ENCODE measurements at regions not wholly inside any gene's neighbourhood (a gene's known extent, or its start where the extent isn't known, plus 50 kb on each side); places are given as distances from the start of the nearest gene placed in this dataset.
A peak's percentile ranks its signal among the peaks of the same experiment; 100 is the strongest.
"Not testable (repeated sequence)": the region's sequence is repeated elsewhere in the genome, so short reads cannot be mapped to it uniquely, and the experiment has no call there.

DNA sequence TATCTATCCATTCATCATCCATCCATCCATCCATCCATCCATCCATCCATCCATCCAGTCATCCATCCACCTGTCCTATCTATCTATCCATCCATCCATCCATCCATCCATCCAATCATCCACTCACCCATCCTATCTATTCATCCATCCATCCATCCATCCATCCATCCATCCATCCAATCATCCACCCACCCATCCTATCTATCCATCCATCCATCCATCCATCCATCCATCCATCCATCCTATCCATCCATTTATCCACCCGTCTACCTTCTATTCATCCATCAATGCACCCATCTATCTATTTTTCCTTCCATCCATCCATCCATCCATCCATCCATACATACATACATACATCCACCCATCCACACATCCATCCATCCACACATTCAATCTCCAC is 540.1 kb downstream of the TBC1D22A start:
- DNase-seq (ENCODE audit: low read depth in 4 of 4, low spot score in 3 of 4) = not testable (repeated sequence)

DNA sequence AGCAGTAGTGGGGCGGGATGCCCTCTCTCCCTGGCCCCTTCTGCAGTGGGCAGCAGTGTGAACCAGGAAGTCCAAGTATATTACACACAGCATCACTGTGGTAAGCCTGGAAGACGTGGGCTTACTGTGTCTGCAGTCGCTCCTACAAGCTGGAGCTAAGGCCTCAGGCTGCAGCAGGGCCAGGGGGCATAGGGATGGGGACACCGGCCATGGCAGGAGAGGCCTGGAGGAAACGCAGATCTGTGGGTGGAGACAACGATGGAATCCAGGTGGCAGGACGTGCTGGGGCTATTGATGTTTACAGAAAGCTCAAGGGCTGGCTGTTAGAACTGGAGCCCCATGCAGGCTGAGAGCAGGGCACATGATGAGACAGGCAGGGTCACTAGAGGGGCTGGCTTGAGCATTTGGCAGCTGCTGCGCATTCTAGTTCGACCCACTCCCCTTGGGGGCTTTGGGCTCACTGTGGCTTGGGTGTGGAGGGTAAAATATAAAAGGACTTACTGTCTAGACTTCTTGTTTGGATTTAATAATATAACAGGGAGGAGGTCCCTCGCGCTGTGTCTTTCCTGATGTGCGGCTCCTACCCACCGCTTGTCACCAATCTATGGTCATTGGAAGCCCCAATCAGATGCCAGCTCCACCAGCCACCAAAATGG is 539.5 kb downstream of the TBC1D22A start:
- no peak for DNase-seq (ENCODE audit: low read depth in 4 of 4, low spot score in 3 of 4)

DNA sequence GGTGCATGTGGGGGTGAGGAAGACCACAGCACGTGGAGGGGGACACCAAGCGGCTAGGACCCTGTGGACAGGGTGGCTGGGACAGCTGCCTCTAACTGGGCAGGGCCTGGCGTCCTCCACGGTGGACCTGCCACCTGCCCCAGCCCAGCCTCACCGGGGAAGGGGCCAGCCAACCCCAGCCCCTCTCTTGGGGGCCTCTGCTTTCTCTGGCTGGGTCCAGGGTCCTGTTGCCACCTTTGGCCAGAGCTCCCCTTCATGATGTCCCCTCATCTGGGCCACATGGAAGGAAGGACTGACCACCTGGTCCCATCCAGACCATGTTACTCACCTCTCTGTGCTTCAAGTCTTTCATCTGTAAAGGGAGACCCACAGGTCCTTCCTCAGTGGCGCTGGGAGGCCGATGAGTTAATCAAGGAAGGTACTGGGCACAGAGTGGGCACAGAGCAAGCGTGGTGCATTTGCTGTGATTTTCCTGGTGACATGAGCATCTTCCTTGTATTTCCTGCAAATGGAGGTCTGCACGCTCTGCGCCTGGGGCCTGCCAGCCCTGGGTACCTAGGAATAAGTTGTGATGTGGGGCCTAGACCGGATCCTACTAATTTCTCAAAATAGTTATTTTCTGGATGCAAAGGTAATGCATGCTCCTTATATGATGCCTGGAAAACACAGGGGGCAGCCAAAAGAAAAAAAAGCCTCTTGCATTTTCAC is 538.4 kb downstream of the TBC1D22A start:
- DNase-seq (ENCODE audit: low read depth in 4 of 4, low spot score in 3 of 4) = no peak

DNA sequence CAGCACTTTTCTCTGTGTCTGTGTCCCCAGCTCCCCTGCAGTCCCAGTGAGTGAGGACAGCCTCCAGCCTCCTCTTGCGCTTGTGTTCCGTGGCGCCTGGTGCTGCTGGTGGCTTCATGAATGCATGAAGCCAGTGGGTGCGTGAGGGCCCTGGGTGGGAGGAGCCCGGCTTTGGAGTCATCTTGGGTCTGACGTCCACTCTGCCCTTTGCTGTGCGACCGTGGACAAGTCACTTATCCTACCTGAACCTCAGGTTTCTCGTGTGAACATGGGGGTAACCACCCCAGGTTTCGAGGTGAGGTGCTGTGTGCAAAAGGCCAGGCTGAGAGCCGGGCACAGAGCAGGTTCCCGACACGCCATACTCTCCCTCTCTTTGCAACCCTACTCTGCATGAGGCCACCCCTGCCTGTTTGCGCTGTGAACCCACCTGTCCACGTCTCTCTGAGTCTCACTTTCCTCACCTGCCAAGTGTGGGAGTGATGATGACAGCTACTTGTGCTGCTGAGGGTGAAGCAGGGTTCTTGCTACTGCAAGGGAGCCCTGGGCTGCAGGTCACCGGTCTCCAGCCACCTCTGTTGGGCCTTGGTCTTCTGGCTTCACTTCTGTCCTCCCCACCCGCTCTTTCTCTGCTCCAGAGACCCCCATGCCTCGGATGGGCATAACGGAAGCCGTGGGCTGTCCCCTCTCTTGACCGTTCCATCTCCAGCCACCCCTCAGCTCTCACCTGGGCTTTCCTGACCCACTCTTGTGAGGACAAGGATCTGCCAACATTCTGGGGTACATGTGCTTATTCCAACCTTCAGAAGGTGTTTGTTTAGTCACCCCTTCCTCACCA is 537.6 kb downstream of the TBC1D22A start:
- no peak for DNase-seq (ENCODE audit: low read depth in 4 of 4, low spot score in 3 of 4)

DNA sequence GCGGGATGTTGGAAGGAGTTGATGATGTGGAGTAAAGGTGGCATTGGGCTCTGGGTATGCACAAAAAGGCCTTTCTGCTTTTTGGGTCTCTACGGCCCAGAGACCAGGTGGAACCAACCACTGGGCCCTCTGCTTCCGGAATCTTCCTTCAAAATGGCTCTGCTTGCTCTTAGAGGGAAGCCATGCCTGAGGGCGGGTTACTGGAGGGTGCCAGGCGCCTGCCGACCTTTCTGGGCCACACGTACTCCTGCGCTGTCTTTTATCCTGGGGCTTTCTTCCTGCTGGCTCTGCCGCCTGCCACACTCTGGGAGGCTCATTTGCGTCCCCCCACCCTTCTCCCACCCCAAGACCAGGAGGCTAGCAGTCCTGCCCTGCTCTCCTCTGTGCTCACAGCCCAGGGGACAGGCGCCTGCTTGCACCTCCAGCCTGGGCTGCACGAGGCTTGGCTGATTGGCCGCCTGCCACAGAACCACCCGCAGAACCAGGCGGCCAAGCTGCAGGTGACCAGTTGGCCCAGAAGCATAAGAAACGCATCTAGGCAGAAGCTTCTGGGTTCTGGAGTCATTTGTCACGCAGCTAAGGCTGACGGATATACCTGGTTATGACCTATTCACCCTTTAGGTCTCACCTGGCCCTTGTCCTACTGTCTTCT is 536.9 kb downstream of the TBC1D22A start:
- no peak for DNase-seq (ENCODE audit: low read depth in 4 of 4, low spot score in 3 of 4)

DNA sequence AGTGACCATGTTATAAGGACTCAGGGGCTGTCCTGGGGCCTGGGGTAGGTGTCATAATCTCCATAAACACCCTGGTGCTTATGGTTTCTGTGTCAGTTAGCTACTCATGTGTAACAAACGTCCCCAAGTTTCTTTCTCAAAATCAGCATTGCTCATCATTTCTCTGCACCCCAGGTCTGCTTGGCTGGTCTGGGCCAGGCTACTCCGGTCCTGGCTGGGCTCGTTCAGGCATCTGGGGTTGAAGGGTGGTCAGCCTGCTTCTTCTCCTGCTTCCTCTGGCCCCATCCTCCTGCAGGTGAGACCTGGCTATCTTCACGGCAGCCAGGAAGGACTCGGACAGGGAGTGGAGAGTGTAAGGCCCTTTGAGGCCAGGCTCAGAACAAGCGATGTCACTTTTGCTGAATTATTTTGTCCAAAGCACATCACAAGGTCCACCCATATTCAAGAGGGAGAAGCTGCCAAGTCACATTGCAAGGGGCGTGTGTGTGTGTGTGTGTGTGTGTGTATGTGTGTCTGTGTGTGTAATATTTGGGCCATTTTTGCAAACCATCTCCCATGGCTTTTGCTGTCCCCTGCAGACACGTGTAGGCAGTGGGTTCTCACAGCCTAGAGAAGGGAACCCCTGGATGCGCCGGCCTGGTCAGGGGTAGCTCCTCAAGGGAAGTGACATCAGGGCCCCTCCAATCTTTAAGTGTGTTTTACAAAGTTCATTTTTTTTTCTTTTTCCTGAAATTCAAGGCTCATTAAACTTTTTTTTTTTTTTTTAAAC is 535.8 kb downstream of the TBC1D22A start:
- DNase-seq (ENCODE audit: low read depth in 4 of 4, low spot score in 3 of 4) = no peak

DNA sequence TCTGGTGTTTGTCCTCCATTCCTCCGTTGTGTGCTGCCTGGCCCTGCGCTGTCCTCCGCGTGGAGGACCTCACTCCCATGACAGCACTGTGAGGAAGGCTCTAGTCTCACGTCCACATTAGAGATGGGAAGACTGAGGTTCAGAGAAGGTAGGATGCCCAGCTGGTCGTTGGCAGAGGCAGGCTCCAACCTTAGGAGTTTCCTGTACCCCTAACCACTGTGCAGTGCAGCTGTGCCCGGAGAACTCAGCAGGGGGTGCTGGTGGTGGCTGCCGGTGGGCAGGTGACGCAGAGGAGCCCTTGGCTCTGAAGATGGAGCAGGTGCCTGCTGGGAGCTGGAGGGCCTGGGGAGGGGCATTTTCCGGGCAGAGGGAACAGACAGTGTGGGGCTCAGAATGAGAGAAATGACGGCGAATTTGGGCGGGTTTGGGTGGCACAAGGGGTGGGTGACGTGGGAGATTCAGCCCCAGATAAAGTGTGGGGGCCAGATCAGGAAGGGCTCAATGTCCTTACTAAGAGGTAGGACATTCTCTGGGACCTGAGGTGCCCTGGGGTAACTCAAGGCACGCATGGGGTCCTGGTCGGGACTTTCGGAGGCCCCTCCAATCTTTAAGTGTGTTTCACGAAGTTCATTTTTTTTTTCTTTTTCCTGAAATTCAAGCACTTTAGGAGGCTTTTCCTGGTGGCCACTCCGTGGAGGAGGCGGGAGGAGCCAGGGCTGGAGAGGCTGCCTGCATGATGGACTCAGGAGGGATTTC is 535.0 kb downstream of the TBC1D22A start:
- DNase-seq (ENCODE audit: low read depth in 4 of 4, low spot score in 3 of 4) = no peak

DNA sequence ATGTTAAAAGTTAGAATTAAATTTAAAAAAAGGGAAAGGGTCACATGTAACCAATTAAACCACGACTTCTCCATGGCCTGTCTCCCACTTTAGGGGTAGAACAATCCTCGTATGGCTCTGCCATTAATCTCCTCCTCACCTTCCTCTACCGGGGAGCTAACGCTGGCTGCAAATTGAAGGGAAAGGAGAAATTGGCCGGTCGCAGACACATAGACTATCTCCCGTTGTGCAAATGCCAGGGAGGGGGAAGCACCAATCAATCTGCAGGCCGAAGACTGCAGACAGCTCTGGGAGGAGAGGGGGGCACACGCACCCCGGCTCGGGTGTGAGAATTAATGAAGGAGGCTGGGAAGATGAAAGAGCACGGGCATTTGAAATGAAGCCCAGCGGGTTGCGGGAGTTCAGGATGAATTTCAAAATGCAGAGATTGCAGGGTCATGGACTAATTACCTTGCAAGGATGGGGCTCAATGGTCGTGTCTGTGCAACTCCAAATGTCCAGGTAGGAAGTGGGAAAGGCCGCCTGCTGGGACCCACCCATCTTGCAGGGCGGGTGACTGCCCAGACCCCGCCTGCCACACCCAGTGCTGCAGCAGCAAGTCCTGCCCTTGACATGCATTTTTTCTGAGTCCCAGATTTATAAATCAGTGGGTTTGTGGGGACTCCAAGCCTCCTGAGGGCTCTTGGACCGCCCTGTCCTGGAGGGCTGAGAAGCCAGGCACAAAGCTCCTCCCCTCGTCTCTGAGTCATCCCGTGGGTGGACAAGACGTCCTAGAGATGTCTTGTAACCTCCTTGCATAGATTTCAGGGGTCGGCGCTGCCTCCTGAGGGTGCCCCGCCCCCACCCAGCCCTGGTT is 534.2 kb downstream of the TBC1D22A start:
- no peak for DNase-seq (ENCODE audit: low read depth in 4 of 4, low spot score in 3 of 4)

DNA sequence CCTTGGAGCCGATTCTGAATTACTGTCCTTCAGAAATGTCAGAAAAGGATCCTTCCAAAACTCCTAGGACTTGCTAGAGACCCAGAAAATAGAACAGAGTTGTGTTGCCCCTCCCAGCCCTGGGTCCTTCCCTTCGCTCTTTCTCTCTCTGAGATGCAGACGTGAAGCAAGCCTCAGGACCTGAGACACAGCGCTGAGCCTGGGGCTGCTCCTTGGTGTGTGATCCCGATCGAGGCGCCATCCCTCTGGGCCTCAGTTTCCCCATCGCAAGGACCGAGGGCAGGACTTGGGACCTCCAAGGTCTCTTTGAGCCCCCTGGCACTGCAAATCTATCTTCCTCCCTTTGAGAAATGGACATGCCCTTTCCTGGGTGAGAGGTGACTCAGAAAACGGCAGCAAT is 533.5 kb downstream of the TBC1D22A start:
- DNase-seq (ENCODE audit: low read depth in 4 of 4, low spot score in 3 of 4) = no peak

DNA sequence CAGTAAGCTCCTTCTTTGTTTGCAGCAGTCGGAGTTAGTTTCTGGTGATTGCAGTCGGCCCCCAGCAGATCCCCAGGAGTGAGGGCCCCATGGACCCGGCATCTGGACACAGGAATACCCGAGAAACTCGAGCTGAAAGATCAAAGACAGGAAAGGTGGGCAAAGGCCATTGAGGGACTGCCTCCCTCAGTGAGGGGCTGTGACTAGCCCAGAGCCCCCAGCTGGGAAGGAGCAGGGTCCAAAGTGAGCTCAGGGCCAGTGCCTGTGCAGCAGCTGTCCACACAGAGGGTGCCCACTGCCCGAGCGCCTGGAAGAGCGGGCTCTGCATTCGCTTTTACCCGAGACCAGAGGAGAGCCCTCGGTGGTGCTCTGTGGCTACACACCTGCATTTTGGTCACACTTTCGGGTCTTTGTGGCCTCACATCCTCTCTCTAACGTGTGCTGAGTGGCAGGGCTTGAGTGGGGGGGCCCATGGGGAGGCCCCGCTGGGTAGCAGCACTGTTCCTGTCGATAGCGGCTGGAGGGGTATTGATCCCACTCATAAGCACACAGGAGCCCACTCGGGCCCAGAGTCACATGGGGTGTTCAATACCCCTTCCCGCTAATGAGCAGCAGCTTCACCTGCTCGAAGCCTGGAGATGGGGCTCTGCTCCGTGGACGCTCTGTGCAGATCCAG is 532.9 kb downstream of the TBC1D22A start:
- DNase-seq (ENCODE audit: low read depth in 4 of 4, low spot score in 3 of 4) = no peak

DNA sequence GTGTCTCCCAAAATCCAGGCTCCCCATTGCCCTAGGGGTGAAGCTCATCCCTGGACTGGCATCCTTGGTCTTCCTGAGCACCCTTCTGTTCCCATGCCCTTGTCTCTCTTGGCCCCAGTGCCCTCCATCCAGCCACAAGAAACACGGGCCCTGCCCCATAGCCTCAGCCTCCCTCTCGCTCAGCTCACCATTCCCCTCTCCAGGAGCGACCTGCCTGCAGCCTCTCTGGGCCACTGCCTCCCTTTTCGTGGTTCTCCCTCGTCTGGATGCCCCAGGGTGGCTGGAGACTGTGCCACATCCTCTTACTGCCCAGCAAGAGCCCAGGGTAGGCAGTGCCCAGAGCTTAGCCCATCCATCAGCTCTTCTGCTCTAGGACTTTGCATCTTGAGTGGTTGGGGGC is 532.1 kb downstream of the TBC1D22A start:
- DNase-seq (ENCODE audit: low read depth in 4 of 4, low spot score in 3 of 4) = no peak

DNA sequence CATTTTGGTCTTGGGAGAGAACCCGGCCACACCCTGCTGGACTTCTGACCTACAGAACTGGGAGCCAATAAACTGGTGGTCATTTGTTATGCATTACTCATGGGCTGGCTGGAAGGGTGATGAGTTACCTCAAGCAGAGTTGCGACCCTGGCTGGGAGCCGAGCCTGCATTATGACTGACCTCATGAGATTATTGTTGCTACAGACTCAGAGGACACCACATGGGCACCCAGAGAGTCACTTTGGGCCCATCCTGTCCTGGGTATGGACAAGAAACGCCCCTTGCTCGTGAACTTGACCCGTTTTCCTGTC is 531.7 kb downstream of the TBC1D22A start:
- no peak for DNase-seq (ENCODE audit: low read depth in 4 of 4, low spot score in 3 of 4)

DNA sequence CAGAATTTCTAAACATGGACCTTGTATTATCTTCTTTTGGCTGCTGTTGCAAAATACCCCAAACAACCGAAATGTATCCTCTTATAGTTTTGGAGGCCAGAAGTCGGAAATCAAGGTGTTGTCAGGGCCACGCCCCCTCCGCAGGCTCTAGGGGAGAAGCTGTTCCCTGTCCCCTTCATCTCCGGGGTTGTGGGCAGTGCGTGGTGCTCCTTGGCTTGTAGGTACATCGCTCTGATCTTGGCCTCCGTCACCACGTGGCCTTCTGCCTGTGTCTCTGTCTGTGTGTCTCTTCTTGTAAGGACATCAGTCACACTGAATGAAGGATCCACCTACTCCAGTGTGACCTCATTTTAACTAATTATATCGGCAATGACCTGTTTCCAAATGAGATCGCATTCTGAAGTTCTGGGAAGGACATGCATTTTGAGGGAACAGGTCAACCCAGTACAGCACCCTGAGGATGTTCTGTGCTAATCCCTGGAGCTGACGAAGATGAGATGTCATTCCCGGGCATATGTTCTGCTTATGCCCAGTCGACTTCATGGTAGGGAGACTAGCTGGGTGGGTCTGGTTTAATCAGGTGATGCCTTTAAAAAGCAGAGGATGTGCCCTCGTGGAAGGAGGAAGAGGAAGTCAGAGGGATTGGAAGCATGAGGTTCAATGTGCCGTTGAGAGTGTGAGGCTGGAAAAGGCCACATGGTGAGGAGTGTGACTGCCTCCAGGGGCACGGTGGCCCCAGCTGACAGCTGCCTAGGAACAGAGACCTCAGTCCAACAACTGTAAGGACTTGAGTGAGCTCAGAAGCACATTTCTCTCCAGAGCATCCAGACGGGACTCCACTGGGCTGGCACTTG is 531.1 kb downstream of the TBC1D22A start:
- DNase-seq (ENCODE audit: low read depth in 4 of 4, low spot score in 3 of 4) = no peak

DNA sequence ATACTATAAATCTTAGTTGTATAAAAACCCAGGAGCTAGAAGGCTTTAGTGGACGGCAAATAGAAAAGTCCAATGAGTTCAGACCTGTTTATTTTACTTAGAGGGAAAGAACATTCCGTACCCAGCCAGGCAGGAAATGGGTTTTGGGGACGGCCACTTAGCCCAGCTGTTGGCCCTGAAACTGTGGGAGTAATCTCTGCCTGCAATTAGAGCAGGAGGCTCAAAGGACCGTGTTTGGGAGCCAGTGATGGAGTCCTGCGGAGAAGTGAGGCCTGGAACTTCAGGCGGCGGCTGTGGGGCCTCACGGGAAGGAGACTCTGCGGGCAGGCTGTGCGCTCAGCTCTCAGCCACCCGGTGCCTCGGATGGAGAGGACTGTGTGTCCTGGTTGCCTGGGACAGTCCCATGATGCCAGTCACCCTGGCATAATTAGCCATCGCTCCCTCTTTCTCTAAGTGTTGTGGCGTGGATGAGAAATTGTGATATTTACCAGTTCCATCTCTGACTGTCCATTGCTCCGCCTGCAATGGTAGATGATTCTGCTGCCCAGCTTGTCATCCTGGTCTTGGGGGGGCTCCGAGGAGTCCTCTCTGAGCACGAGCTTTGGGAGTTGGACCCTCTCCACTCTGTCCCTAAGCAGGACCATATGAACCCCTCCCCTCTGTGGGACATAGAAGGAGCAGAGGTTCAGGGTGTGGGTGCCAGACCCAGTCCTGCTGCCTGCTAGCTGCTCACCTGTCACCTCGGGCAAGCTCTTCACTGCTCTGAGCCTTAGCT is 530.3 kb downstream of the TBC1D22A start:
- DNase-seq (ENCODE audit: low read depth in 4 of 4, low spot score in 3 of 4) = peak in 2 of 4 donors; percentile 35 to 52

DNA sequence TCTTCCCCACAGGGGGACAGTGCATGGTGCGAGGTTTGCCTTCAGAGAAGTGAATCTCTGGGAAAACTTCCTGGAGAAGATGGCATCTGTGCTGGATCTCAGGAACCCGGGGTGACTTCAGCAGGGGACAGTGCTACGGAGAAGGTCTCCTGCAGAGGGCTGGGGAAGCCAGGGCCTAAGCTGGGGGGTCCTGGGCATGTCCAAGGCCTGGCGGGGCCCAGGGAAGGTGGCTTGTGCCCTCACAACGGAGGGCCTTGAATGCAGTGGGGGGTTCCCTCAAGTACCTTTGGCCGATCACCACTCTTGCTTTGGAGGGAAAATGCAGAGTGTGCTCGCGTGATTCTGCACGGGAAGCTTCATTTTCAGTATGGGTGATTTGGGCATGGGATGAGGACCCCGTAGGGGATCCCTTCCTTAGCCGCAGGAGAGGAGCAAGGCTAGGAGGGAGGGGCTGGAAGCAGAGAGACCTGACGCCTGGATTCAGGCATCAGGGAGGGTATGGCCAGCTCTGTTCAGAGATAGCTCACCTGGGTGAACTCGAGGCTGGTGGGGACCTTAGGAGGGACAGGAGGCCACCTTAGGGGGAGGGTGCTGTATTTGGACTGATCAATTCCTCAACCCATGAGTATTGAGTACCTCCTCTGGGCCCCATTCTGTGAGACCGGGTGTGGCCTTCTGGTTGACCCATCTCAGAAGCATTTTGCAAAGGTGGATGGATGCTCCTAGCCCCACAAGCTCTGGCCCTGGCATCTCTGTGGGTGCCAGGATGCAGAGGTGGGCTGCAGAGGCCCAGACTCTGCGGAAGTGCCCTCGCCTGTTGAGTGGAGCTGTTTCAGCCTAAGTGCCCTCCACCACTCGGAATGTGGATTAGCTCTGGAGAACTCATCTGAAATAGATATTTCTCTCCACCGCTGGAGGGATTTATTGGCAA is 529.4 kb downstream of the TBC1D22A start:
- DNase-seq (ENCODE audit: low read depth in 4 of 4, low spot score in 3 of 4) = no peak
